ENCODE measurements at regions not wholly inside any gene's neighbourhood (a gene's known extent, or its start where the extent isn't known, plus 50 kb on each side); places are given as distances from the start of the nearest gene placed in this dataset.

GRCh38 chr1:163596541-163597258 lies 274.9 kb downstream of the NUF2 start:
- TF ChIP-seq CTCF (IDR thresholded peaks at IDR 0.05; ENCODE audit: poor library complexity, severe bottlenecking) (no peak), REST (IDR thresholded peaks at IDR 0.05; ENCODE audit: borderline replicate concordance) (no peak), SMC3 (conservative IDR thresholded peaks at IDR 0.05; ENCODE audit: poor library complexity) (no peak), EP300 (conservative IDR thresholded peaks at IDR 0.05; ENCODE audit: poor library complexity, severe bottlenecking) (no peak), RAD21 (conservative IDR thresholded peaks at IDR 0.05) (no peak)

All from neural cell (in vitro differentiated cells).